ENCODE measurements at regions not wholly inside any gene's neighbourhood (a gene's known extent, or its start where the extent isn't known, plus 50 kb on each side); places are given as distances from the start of the nearest gene placed in this dataset.

- DNase-seq (ENCODE audit: low read depth): no peak
- no peak overlapping the region for H3K4me3 ChIP-seq (ENCODE audit: low read depth, low read length)
- TF ChIP-seq, protein P1, sequence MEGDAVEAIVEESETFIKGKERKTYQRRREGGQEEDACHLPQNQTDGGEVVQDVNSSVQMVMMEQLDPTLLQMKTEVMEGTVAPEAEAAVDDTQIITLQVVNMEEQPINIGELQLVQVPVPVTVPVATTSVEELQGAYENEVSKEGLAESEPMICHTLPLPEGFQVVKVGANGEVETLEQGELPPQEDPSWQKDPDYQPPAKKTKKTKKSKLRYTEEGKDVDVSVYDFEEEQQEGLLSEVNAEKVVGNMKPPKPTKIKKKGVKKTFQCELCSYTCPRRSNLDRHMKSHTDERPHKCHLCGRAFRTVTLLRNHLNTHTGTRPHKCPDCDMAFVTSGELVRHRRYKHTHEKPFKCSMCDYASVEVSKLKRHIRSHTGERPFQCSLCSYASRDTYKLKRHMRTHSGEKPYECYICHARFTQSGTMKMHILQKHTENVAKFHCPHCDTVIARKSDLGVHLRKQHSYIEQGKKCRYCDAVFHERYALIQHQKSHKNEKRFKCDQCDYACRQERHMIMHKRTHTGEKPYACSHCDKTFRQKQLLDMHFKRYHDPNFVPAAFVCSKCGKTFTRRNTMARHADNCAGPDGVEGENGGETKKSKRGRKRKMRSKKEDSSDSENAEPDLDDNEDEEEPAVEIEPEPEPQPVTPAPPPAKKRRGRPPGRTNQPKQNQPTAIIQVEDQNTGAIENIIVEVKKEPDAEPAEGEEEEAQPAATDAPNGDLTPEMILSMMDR (IDR thresholded peaks at IDR 0.05; ENCODE audit: insufficient read depth, low read length): peak; percentile 0
Measured at GRCh38 chr11:20256925-20257324, 96.7 kb upstream of the DBX1 start.

GRCh38 chr11:20253796-20254195 lies 93.5 kb upstream of the DBX1 start:
- no peak overlapping the region for H3K4me3 ChIP-seq (ENCODE audit: low read depth, low read length)
- no peak for DNase-seq (ENCODE audit: low read depth)
- TF ChIP-seq, protein P1 (IDR thresholded peaks at IDR 0.05; ENCODE audit: insufficient read depth, low read length): no peak

DNA sequence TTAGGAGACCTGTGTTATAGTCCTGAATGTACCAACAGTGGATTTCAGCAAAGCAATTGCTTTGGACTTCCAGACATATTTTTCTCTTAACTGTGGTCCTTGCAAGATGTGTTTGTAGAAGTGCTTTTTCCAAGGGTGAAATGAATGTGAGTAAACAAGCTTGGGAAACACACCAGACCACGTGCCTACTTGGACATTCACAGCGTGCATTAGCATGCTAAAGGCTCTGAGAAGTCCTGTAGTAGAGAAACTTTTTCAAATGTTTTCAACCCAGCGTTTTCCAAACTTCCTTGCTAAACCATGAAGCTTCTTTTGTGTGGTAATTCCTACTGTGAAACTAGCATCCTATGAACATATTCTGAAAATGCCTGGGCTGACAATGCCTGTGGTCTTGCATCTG lies 91.2 kb upstream of the DBX1 start:
- TF ChIP-seq, protein P1 (IDR thresholded peaks at IDR 0.05; ENCODE audit: insufficient read depth, low read length): no peak
- DNase-seq (ENCODE audit: low read depth): no peak
- no peak overlapping the region for H3K4me3 ChIP-seq (ENCODE audit: low read depth, low read length)

- TF ChIP-seq, protein P1 (IDR thresholded peaks at IDR 0.05; ENCODE audit: insufficient read depth, low read length): no peak
- peak; percentile 56 for DNase-seq (ENCODE audit: low read depth)
- H3K4me3 ChIP-seq (ENCODE audit: low read depth, low read length): no peak overlapping the region
Measured at GRCh38 chr11:20250644-20251247, 90.5 kb upstream of the DBX1 start.

- DNase-seq (ENCODE audit: low read depth): no peak
- TF ChIP-seq, protein P1 (IDR thresholded peaks at IDR 0.05; ENCODE audit: insufficient read depth, low read length): no peak
- no peak overlapping the region for H3K4me3 ChIP-seq (ENCODE audit: low read depth, low read length)
Measured at GRCh38 chr11:20249796-20250195, 89.5 kb upstream of the DBX1 start.

- DNase-seq (ENCODE audit: low read depth): no peak
- H3K4me3 ChIP-seq (ENCODE audit: low read depth, low read length): no peak overlapping the region
- TF ChIP-seq, protein P1 (IDR thresholded peaks at IDR 0.05; ENCODE audit: insufficient read depth, low read length): no peak
Measured at GRCh38 chr11:20249378-20249777, 89.1 kb upstream of the DBX1 start.

GRCh38 chr11:20248871-20249270 lies 88.6 kb upstream of the DBX1 start:
- no peak overlapping the region for H3K4me3 ChIP-seq (ENCODE audit: low read depth, low read length)
- DNase-seq (ENCODE audit: low read depth): no peak
- TF ChIP-seq, protein P1 (IDR thresholded peaks at IDR 0.05; ENCODE audit: insufficient read depth, low read length): no peak
